NCI-H1048 (cell line): ENCODE measurements at regions not wholly inside any gene's neighbourhood (a gene's known extent, or its start where the extent isn't known, plus 50 kb on each side); places are given as distances from the start of the nearest gene placed in this dataset.

Experiments
- DNase-seq: peaks from one replicate; lab custom pipeline; 2025; lab: John Stamatoyannopoulos, UW

DNA sequence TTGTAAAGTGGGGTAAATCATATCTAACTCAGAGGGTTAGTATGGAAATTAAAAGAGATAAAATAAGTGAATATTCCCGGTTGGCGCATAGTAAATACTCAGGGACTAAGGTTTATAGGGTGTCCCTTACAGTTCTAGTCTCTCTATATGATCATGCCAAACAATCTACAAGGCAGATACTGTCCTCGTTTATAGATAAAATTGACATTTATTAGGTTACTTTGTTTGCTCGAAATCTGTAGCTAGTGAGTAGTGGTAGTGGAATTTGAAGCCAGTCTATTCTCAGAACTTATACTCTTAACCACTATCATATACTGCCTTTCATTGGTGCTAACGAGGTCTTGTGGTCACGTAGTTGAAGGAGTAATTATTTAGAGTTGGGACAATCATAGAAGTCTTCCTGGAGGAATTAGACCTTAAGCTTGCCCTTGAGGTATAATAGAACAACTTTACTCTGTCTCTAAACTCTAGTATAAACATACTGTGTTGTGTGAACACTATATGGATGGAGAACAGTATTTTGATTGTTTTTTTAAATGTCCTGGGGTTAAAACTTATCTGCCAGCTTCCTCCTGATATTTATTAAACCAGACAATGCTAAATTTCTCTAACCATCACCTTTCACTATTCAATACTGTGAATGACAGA, 324.0 kb downstream of the STIM2 start:
- DNase-seq, result no peak

DNA sequence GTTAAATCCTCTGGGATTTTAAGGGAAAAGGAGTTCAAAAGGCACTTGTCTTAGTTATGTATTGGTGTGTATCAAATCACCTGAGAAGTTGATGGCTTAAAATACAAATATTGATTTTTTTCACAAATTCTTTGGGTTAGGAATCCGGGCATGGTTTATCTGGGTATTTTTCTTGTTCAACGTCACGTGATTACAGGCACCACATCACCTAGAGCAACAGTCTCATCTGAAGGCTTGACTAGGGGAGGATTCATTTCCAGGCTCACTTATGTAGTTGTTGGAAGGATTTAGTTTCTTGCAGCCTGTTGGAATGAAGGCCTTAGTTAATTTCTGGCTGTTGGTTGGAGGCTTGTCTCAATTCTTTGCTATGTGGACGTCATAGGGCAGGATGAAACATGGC, 326.1 kb downstream of the STIM2 start:
- DNase-seq, result no peak

GRCh38 chr4:27187786-27188185, 327.1 kb downstream of the STIM2 start:
- no peak for DNase-seq

GRCh38 chr4:27189683-27190082, 329.0 kb downstream of the STIM2 start:
- DNase-seq, result no peak

- DNase-seq, result no peak
These were observed 331.0 kb downstream of the STIM2 start for GRCh38 chr4:27191592-27191991.

DNA sequence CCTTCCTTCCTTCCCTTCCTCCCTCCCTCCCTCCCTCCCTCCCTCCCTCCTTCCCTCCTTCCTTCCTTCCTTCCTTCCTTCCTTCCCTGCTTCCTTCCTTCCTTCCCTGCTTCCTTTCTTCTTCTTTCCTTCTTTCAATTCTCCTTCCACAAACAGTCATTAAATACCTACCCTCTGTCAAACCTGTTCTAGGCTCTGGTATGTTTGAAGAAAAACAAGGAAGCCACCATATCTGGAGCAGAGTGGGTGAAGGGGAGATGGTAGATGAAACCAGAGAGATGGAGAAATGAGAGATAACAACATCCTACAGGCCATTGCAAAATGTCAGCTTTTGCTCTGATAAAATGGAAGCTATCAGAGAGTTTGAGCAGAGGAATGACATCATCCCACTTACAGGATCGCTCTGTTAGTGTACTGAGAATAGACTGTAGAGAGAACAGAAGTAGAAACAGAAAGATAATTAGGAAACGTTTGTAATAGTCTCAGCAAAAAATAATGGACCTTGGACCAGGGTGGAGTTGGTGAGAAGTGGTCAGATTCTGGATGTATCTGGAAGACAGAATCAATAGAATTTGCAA, 334.0 kb downstream of the STIM2 start:
- DNase-seq, result no peak

DNA sequence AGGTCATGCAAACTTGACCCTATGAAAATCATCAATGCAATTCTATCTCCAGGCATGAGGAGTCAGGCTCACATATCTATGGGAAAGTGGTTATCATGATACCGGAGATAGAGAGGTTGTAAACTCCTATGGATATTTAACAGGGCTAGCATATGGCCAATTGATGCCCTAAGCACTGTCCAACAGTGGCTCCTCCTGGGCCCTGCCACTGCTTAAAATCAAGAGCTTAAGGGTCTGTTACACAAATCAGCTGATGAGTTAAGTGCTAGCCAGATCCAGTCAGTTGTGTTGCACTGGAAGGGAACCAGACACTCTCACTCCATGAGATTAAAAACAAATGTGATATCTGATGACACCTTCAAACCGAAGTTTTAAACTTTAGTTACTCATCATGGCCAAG, 337.6 kb downstream of the STIM2 start:
- DNase-seq, result no peak

- DNase-seq, result no peak
These were observed 338.3 kb downstream of the STIM2 start for GRCh38 chr4:27198971-27199370.

- DNase-seq, result no peak
These were observed 345.4 kb downstream of the STIM2 start for GRCh38 chr4:27206009-27206408.

DNA sequence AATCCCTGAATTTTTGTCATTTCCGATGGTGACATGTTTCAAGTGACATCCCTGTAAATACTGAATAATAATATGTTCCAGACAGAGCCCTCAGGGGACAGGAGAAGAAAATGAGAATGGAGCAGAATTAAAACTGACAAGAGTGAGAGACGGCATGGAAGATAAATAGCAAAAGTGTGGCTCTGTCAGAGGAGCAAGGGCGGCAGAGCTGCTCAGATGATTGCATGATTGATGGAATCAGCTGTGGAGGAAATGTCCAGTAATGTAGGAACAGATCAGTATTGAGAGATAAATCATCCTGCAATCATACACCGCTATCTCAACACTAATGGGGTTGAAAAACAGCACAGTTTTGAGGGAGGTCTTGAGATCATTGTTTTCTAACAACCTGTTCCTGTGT, 350.3 kb downstream of the STIM2 start:
- DNase-seq, result no peak

DNA sequence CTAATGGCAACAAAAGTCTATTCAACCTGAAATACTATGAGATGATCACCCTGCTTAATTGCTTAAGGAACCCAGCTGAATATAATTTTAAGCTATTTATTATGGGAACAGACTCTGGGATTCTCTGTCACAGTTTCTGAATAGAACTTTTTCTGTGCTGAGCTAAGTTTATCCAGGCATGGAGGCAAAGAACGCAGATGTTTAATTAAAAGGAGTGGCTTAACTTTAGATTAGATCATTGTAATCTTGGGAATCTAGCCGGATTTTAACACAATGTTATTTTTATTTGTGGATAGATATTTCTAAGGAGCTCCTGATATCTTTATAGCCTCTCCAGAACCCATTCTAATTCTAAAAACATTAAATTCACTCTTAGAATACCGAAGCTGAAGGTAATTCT, 353.4 kb downstream of the STIM2 start:
- no peak for DNase-seq

DNA sequence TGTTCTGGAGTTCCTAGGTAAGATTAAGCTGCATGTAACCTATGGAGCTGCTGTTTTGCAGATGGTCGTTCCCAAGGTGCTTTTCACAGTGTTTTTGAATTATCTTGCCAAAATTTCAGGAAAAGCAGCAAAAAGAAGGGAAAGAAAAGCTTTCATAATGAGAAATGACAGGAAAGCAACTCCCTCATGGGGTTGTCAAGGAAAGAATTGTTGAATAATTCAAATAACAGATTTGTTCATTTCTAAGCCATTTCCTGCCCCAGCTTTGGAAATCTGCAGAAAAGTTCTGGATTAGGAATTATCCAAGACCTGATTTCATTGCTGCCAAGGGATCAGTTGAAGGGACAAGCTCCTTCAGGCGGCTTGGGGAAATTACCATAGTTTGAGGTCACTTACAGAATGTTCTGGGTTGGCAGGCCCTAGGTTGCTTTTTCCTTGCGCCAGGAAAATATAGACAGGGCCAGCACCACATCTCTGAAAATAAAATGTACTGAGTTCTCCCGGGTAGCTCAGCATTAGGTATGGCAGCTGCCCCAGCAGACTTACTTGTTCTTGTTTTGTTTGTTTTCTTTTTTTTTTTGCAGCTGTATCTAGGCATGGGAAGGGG, 354.7 kb downstream of the STIM2 start:
- no peak for DNase-seq

- no peak for DNase-seq
These were observed 356.7 kb downstream of the STIM2 start for GRCh38 chr4:27217261-27217769.

DNA sequence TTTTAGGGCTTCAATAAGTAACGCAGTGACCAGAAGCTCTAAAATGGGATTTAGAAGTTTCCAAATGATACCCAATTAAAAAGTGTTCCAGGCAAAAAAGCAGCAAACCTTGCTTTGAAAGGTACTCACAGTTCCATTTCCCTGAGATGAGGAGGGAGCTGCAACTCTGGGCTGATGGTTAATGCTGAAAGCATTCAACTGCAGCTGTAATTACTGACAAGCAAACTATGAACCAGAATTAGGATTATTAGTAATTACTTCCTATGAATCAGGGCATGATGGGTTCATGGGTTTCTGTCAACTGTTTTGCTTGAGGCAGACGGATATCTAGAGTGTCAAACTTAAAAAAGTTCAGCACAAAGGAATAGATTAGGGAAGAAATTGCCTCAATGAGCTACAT, 357.4 kb downstream of the STIM2 start:
- DNase-seq, result no peak

DNA sequence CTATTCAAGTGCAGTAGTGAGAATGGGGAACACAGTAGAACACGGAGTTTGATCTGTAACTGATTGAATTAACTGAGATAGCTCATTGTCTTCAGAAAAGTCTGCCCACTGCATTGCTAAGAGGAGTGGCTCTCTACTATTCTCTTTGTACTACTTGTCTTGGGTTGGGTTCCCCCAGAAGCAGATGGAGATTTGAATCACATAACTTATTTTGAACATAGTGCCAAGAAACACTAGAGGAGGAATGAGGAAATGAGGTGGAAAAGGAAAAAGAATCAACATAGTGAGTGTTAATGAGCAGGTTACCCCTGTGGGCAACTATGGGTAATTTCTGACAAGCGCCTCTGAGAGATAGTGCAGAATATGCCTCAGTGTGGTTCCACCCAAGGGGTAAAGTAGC, 362.7 kb downstream of the STIM2 start:
- no peak for DNase-seq

DNA sequence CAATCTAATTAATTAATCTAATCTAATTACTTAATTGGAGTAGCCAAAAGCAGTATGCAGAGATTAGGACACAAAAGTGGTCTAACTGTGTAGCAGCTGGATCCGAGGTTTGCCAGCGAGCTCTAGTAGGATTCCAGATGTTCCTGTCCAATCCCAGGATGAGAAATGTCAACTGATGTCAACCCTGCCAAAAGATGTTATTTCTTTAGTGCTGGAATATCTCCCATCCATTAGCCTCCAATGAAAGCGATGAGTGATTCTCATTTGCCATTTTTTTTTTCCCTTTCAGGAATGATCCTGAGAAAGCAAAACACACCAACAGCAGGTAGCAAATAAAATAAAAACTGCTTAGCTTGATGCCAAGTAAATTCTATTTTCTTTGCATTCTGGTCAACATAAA, 372.9 kb downstream of the STIM2 start:
- no peak for DNase-seq

DNA sequence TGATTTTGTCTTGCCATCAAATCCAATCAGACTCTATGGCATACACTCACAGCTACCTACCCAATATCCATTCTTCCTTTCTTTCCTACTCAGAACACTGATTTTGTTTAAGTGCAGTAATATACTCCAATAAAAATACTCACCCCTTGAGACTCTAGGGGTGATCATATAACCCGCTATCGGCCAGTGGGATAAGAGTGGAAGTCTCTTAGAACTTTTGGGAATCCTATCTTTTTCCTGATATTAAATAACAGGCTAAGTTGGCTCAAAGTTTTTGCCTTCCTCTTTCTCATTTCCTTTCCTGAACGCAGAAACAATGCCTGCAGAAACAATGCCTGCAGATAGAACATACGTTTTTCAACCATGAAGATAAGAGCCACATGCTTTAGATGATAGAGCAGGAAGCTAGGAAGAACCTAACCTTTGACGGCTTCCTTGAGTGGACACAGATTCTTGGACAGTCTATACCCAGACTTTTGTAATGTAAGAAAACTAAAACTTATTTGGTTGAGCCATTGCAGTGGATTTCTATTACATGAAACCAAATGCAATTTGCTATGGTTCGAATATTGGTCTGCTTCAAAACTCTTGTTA, 373.8 kb downstream of the STIM2 start:
- DNase-seq, result no peak

- no peak for DNase-seq
These were observed 379.0 kb downstream of the STIM2 start for GRCh38 chr4:27239641-27240040.

- no peak for DNase-seq
These were observed 381.6 kb downstream of the STIM2 start for GRCh38 chr4:27242217-27242616.

DNA sequence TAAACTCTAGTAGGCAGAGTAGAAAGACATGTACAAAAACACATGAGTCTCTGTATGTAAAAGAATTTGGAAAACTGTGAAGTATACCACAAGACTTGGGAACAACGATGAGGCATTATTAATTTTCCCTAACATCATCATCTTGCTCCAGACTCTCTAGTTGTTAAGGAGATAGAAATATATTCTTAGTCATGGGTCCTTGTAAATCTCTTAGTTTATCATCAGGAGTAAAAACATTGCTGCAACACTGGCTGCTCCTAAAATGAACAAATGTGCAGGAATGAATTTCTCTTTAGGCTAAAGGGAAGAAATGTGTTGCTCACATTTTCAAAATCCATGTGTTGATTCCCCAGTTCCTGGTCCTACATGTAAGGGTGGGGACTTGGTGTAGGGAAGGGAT, 384.6 kb downstream of the STIM2 start:
- DNase-seq, result no peak

GRCh38 chr4:27248829-27249228, 388.2 kb downstream of the STIM2 start:
- no peak for DNase-seq

DNA sequence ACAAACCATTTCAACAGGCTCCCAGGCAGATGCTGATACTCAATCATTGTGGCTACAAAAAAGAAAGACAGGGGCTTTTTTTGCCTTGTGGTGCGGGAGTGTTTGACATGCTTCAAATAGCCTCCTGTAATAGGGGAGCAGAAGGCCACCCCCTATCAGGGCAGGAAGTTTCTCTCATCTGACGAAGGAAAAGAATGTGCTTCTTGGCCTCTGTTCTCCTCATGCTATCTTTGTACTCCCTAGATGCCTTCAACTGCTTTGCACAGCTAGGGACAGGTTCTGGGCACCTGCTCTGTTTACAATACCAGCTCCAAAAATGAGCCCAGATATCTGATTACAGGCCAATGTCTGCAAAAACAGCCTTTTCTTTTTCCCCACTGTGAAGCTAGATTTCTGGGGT, 391.1 kb downstream of the STIM2 start:
- no peak for DNase-seq

GRCh38 chr4:27267339-27267969, 406.8 kb downstream of the STIM2 start:
- DNase-seq, result no peak
